Right lobe of liver (tissue), 6 donors: ENCODE measurements at regions not wholly inside any gene's neighbourhood (a gene's known extent, or its start where the extent isn't known, plus 50 kb on each side); places are given as distances from the start of the nearest gene placed in this dataset.

Experiments used
- ATAC-seq, 4 donors: fragments of 200-7000 bp; cut with Tn5 transposase; one replicate each; pipeline ENCODE4 v1.9.1; 2020; ENCODE audit warnings: mild to moderate bottlenecking in 4 of 4, moderate library complexity in 4 of 4
- DNase-seq, 3 donors: peaks; one replicate each; pipeline ENCODE4 v3.0.0-alpha.2; 2020
- H3K27ac ChIP-seq, 3 donors: fragments of 200-600 bp; one replicate each; pipeline ENCODE4 v1.8.0; 2022
- H3K27me3 ChIP-seq, 2 donors: fragments of 200-600 bp; one replicate each; pipeline ENCODE4 v1.8.0; 2022
- H3K36me3 ChIP-seq, 4 donors: fragments of 200-600 bp; sonication (generic) in 1 of 4; one replicate each; pipeline versions ENCODE4 v1.5.1 to v1.8.0; 2017 to 2022; ENCODE audit warnings: control low read depth in 1 of 4
- H3K4me1 ChIP-seq, 4 donors: fragments of 200-600 bp; sonication (generic) in 1 of 4; one replicate each; pipeline versions ENCODE4 v1.5.1 to v1.8.0; 2017 to 2022; ENCODE audit warnings: control low read depth in 1 of 4
- H3K4me3 ChIP-seq, 3 donors: fragments of 200-600 bp; one replicate each; pipeline ENCODE4 v1.8.0; 2022
- H3K9me3 ChIP-seq, 4 donors: fragments of 200-600 bp; sonication (generic) in 1 of 4; one replicate each; pipeline versions ENCODE4 v1.5.1 to v1.8.0; 2017 to 2022; ENCODE audit warnings: control low read depth in 1 of 4
- CTCF ChIP-seq, 4 donors: fragments of 200-600 bp in 3 of 4; fragments of 450-650 bp in 1 of 4; IDR thresholded peaks; one replicate each; pipeline versions ENCODE4 v1.5.1 to v1.8.0; 2016 to 2022; ENCODE audit warnings: antibody characterized with exemption in 4 of 4, mild to moderate bottlenecking in 2 of 4
- POLR2A ChIP-seq: fragments of 450-650 bp; IDR thresholded peaks from one replicate; pipeline ENCODE4 v1.6.1; 2017; ENCODE audit warnings: antibody characterized with exemption, mild to moderate bottlenecking
- WGBS: methylation state at CpG from one replicate; pipeline ENCODE4 v1.1.6; 2018; ENCODE audit warnings: low coverage, low lambda C conversion rate; ENCODE audit not compliant: insufficient coverage; ENCODE audit errors: missing lambda C conversion rate; 5-methylcytosine and 5-hydroxymethylcytosine counted together
- intact Hi-C, 2 donors: fragments of 100-400 bp; cut with DNase I; formaldehyde crosslinking; loops; one replicate each; pipeline versions ENCODE4 v1.11.2 to v1.14.1; 2022
- donor health status: DM: no; HTN: yes; CAD: no.
- donor health status: DM: no; HTN: no; CAD: no.
- donor health status: DM: no; HTN: no; CAD: no.
- donor health status: DM: no; HTN: yes; CAD: no.
- donor health status: DM: no; HTN: yes; CAD: no.

DNA sequence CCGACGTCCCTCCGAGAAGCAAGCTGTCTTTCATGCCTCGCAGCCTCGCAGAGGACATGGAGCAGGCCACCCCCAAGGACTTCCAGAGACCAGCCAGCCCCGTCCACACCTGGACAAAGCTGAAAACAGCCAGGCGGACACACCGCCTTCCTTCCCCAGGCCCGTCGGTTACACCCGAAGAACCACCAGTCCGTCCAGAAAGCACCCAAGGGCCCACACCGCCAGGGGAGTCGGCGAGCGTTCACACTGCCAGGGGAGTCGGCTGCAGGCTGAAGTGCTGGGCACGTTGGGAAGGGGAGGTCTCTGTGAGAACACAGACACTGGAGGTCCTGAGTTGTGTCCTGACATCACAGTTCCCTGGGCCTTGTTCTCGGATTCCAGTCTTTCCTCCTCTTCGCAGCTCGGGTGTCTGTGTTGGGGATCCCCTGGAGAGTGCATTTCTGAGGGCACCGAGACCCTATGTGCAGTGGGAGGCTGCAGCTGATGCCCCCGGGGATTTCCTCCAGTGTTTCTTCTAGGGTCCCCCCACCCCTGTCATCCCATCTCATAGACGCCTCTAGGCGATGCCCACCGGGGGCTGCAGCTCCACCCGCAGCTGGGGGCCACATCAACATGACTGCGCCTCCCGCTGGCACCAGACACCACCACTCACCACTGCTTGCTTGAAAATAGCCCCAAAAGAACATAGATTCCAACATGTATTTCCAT lies 344.4 kb upstream of the SALL3 start:
- no peak for TF ChIP-seq POLR2A
- TF ChIP-seq CTCF (IDR thresholded peaks at IDR 0.05): no peak

DNA sequence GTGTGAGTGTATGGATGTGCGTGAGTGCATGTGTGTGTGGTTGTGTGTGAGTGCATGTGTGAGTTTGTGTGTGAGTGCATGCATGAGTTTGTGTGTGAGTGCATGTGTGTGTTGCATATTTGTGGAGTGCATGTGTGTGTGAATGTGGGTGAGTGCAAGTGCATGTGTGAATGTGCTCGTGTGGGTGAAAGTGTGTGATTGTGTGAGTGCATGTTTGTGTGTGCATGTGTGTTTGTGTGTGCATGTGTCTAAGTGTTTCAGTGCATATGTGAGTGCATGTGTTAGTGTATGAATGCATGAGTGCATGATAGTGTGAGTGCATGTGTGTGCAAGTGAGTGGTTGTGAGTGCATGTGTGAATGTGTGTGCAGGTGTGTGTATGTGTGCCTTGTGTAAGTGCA lies 343.4 kb upstream of the SALL3 start:
- Histone ChIP-seq H3K27ac (no peak overlapping the region), H3K27me3 (no peaks in the 10 kb centered on the region), H3K4me1 (no peaks in the 10 kb centered on the region), H3K9me3 (no peaks in the 10 kb centered on the region), H3K36me3 (no peaks in the 10 kb centered on the region), H3K4me3 (no peak overlapping the region)
- 60% methylated on average over 2 of the region's 2 CpGs for WGBS
- no peak for TF ChIP-seq CTCF (IDR thresholded peaks at IDR 0.05)
- TF ChIP-seq POLR2A: no peak
- DNase-seq (no peak), ATAC-seq (no peak)
- intact Hi-C loops: no loop called here

More for the DNA sequence above, 344.4 kb upstream of the SALL3 start:
- Histone ChIP-seq H3K27ac (no peak overlapping the region), H3K27me3 (no peaks in the 10 kb centered on the region), H3K4me3 (no peak overlapping the region), H3K36me3 (no peaks in the 10 kb centered on the region), H3K9me3 (no peaks in the 10 kb centered on the region), H3K4me1 (no peaks in the 10 kb centered on the region)
- intact Hi-C loops: no loop called here
- ATAC-seq (no peak), DNase-seq (no peak)
- 55% methylated on average over 6 of the region's 29 CpGs for WGBS

DNA sequence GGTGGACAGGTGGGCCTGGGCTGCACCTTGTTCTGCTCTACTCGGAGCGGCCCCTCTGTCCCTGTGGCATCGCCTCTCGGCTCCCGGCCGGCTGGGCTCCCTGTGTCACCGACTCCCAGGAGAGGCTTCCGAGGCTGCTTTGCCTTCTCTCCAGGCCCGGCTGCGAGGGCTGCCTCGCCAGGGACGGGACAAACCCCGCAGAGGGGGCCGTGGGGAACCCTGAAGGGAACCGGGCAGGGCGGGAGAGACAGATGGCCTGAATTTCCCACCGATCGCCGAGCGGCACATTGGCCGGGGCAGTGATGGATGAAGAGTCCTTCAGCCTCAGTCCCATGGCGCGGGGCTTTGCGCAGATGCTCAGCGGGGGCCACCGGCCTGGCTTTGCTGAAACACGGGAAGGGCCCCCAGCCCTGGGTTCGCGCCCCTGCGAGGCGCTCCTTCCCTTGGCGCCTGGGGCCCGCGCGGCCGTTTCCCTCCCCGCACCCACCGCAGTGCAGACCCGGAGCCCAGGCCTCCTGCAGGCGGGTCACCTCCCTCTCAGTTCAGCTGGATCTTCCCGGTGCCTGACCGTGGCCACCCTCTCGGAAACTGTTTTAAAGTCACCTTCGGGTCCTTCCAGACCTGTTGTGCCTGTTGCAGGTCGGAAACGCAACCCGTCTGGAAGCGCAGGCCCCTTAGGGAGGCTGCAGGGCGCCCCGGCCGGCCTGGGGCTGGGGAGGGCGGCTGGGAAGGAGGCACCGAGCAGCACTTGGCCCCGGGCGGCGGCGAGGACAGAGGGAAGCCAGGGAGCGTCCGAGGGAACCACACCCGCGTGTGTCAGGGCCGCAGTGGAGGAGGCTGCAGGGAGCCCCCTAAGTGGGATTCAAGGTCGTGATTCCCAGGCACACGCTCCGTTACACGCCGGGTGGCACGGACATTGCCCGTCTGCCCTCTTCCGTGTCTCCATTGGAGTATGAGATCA lies 341.9 kb upstream of the SALL3 start:
- no peak for ATAC-seq

More for the DNA sequence above, 341.9 kb upstream of the SALL3 start:
- intact Hi-C loops: no loop called here
- H3K27me3 ChIP-seq: no peaks in the 10 kb centered on the region
- H3K4me3 ChIP-seq: no peak overlapping the region
- H3K9me3 ChIP-seq: no peaks in the 10 kb centered on the region
- no peaks in the 10 kb centered on the region for H3K4me1 ChIP-seq
- TF ChIP-seq CTCF (IDR thresholded peaks at IDR 0.05): no peak
- H3K36me3 ChIP-seq: no peaks in the 10 kb centered on the region
- no peak for DNase-seq
- no peak overlapping the region for H3K27ac ChIP-seq
- WGBS: 76% methylated on average over 7 of the region's 70 CpGs
